ENCODE measurements at regions not wholly inside any gene's neighbourhood (a gene's known extent, or its start where the extent isn't known, plus 50 kb on each side); places are given as distances from the start of the nearest gene placed in this dataset.

DNA sequence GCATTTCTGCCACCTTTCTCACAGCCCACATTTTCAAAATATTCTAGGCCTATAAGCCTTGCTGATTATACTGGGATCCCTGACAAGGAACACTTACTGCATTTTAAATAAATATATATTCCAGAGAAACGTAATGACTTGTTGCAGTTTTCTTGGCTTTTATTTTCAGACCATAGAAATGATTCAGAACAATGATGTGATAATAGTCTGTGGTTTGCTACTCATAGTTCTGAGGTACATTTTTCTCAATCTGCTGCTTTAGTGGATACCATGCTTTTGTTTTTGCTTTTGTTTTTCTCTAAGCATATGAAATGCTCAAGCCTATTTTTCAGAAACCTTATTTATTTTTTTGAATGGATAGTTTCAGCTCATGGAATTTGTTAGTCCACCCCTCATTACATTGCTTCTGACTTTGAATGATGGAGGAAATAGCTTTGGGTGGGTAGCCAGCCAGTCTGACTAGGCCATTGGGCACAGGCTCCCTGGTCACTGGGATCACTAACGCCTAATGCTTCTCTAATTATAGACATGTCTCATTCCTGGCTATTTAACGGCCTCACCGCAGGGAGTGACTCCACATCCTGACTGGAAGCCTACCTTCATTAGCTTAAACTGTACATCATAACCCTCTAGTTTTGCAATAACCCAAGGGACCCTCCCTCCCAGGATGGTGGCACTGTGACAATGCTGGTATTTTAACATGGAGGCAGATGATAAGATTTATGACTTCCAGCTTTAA, 66.1 kb downstream of the MBL2 start:
- TF ChIP-seq, protein P1, sequence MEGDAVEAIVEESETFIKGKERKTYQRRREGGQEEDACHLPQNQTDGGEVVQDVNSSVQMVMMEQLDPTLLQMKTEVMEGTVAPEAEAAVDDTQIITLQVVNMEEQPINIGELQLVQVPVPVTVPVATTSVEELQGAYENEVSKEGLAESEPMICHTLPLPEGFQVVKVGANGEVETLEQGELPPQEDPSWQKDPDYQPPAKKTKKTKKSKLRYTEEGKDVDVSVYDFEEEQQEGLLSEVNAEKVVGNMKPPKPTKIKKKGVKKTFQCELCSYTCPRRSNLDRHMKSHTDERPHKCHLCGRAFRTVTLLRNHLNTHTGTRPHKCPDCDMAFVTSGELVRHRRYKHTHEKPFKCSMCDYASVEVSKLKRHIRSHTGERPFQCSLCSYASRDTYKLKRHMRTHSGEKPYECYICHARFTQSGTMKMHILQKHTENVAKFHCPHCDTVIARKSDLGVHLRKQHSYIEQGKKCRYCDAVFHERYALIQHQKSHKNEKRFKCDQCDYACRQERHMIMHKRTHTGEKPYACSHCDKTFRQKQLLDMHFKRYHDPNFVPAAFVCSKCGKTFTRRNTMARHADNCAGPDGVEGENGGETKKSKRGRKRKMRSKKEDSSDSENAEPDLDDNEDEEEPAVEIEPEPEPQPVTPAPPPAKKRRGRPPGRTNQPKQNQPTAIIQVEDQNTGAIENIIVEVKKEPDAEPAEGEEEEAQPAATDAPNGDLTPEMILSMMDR (conservative IDR thresholded peaks at IDR 0.05; ENCODE audit: low read depth, low read length): no peak
- no peak for TF ChIP-seq RFX5 (IDR thresholded peaks at IDR 0.05; ENCODE audit: low read depth, low read length)
- TF ChIP-seq POLR2A (IDR thresholded peaks at IDR 0.05; ENCODE audit: low read depth, low read length): no peak
- TF ChIP-seq RCOR1 (IDR thresholded peaks at IDR 0.05; ENCODE audit: insufficient replicate concordance, low read length): no peak
- TF ChIP-seq, protein P2, sequence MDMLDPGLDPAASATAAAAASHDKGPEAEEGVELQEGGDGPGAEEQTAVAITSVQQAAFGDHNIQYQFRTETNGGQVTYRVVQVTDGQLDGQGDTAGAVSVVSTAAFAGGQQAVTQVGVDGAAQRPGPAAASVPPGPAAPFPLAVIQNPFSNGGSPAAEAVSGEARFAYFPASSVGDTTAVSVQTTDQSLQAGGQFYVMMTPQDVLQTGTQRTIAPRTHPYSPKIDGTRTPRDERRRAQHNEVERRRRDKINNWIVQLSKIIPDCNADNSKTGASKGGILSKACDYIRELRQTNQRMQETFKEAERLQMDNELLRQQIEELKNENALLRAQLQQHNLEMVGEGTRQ (IDR thresholded peaks at IDR 0.05; ENCODE audit: low read depth, low read length): no peak

All from IMR-90 (cell line).